ENCODE measurements at regions not wholly inside any gene's neighbourhood (a gene's known extent, or its start where the extent isn't known, plus 50 kb on each side); places are given as distances from the start of the nearest gene placed in this dataset.

- no peak for TF ChIP-seq CTCF (conservative IDR thresholded peaks at IDR 0.05; ENCODE audit: low read depth, low read length)
- no peak overlapping the region for H3K4me3 ChIP-seq (ENCODE audit: low read length)
- no peak for DNase-seq (ENCODE audit: low read depth)
Observed at GRCh38 chr12:75561921-75562320, 50.5 kb upstream of the KRR1 start.
